PC-3 (cell line): ENCODE measurements at regions not wholly inside any gene's neighbourhood (a gene's known extent, or its start where the extent isn't known, plus 50 kb on each side); places are given as distances from the start of the nearest gene placed in this dataset.

Experiments
- ATAC-seq: fragments of 200-7000 bp; cut with Tn5 transposase; 2 replicates; pipeline ENCODE4 v1.9.1; 2020; ENCODE audit warnings: mild to moderate bottlenecking, moderate library complexity
- BruUV-seq: library from RNA; stranded (reverse); fragments of 400-500 nt; replicated peaks from 2 replicates; lab custom pipeline; 2021; lab: Mats Ljungman, UMichigan
- CTCF ChIA-PET: fragments of 300-600 bp; sonication (Branson Sonifier 250); formaldehyde crosslinking; loops from one replicate; lab custom pipeline; 2022; ENCODE audit warnings: antibody characterized with exemption; lab: Charles Lee
- POLR2A ChIA-PET: fragments of 300-600 bp; sonication (Branson Sonifier 250); formaldehyde crosslinking; loops from one replicate; lab custom pipeline; 2022; ENCODE audit warnings: antibody characterized with exemption; ENCODE audit not compliant: unreplicated experiment; lab: Charles Lee
- DNase-seq: peaks from one replicate; pipeline ENCODE4 v3.0.0-alpha.2; 2015
- H2AFZ ChIP-seq: fragments of 300-600 bp; sonication (generic); 2 replicates; pipeline ENCODE4 v1.6.0; 2016; ENCODE audit warnings: antibody characterized with exemption, low read length
- H3F3A ChIP-seq: fragments of 300-600 bp; sonication (generic); one replicate; pipeline ENCODE4 v1.6.0; 2017; ENCODE audit warnings: antibody characterized with exemption, low read length, control low read depth, mild to moderate bottlenecking; ENCODE audit not compliant: unreplicated experiment
- H3K27ac ChIP-seq: fragments of 300-600 bp; sonication (generic); 2 replicates; pipeline ENCODE4 v1.5.1; 2016; ENCODE audit warnings: mild to moderate bottlenecking, low read length
- H3K27me3 ChIP-seq: fragments of 300-600 bp; sonication (generic); 2 replicates; pipeline ENCODE4 v1.6.1; 2016; ENCODE audit warnings: low read length, mixed read lengths
- H3K36me3 ChIP-seq: fragments of 300-600 bp; sonication (generic); 2 replicates; pipeline ENCODE4 v1.6.1; 2016; ENCODE audit warnings: low read depth, mixed run types, low read length, mixed read lengths
- H3K4me1 ChIP-seq: fragments of 300-600 bp; sonication (generic); 2 replicates; pipeline ENCODE4 v1.5.1; 2016; ENCODE audit warnings: low read length; ENCODE audit not compliant: insufficient read depth
- H3K4me2 ChIP-seq: fragments of 300-600 bp; sonication (generic); 2 replicates; pipeline ENCODE4 v1.6.0; 2016; ENCODE audit warnings: low read length
- H3K4me3 ChIP-seq: fragments of 300-600 bp; sonication (generic); 2 replicates; pipeline ENCODE4 v1.5.1; 2016; ENCODE audit warnings: mild to moderate bottlenecking, low read length, mixed read lengths
- H3K79me2 ChIP-seq: fragments of 300-600 bp; sonication (generic); 2 replicates; pipeline ENCODE4 v1.6.1; 2017; ENCODE audit warnings: low read length, mixed read lengths
- H3K9ac ChIP-seq: fragments of 300-600 bp; sonication (generic); 2 replicates; pipeline ENCODE4 v1.6.0; 2016; ENCODE audit warnings: mild to moderate bottlenecking, low read length
- H3K9me2 ChIP-seq: fragments of 300-600 bp; sonication (generic); replicated peaks from 2 replicates; pipeline ENCODE4 v1.6.1; 2016; ENCODE audit warnings: mixed run types, low read length, mixed read lengths
- H3K9me3 ChIP-seq: fragments of 300-600 bp; sonication (generic); 2 replicates; pipeline ENCODE4 v1.6.1; 2016; ENCODE audit warnings: low read length, mixed read lengths
- H4K20me1 ChIP-seq: fragments of 300-600 bp; sonication (generic); 2 replicates; pipeline ENCODE4 v1.6.1; 2016; ENCODE audit warnings: low read length, mixed read lengths
- EZH2 ChIP-seq: fragments of 300-600 bp; sonication (generic); IDR thresholded peaks from one replicate; pipeline ENCODE4 v1.6.1; 2017; ENCODE audit warnings: antibody characterized with exemption, mild to moderate bottlenecking, low read length; ENCODE audit not compliant: unreplicated experiment
- EZH2phosphoT487 ChIP-seq: fragments of 300-600 bp; sonication (generic); IDR thresholded peaks from 2 replicates; pipeline ENCODE4 v1.6.1; 2018; ENCODE audit warnings: mild to moderate bottlenecking, antibody characterized with exemption, low read length, borderline replicate concordance
- intact Hi-C: fragments of 100-400 bp; cut with micrococcal nuclease; formaldehyde crosslinking; loops from 2 replicates; pipeline ENCODE4 v1.9.0; 2023
- TF ChIP-seq, protein P1 (sequence below): fragments of 300-600 bp; sonication (generic); conservative IDR thresholded peaks from 2 replicates; pipeline ENCODE4 v1.5.1; 2017; ENCODE audit warnings: antibody characterized with exemption, low read depth, mild to moderate bottlenecking, low read length

DNA sequence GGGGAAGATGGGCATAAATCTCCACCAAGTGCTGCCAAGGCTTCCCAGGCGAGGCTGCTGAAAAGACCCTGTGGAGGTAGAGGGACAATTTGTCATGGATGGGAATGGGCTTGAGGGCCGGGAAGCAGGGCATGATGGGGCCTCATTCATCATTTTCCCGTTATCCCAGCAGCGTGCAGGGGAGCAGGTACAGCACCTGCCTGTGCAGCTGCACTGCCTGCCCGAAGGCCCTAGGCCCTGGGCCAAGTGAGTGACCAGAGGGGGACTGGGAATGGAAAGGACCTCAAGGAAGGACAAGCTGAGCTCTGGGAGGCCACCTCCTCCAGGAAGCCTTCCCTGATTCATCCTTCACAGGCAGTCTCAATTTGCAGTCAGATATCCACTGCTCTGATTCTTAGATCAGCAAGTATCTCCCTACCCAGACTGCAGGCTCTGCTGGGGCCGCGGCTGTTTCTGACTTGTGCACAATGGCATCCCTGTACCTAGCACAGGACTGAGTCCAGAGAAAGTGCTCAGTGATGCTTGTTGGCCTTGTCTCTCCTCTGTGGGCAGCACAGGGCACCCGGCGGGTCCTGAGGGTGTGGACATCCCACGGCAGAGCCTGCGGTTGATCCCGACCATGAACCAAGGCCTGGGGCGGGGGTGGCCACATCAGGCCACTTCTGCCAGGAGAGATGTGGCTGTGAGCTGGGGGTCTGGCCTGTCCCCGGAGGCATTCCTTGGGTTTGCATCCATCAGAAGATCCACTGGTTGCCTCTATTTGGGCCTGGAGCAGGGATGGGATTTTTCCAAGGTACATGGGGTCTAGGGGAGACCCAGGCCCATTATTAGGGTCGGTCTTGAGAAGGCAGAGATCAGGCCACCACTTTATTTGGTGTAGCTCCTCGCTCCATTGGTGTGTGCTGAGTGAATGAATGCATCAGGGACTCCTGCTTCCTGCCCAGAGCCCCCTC is 167.3 kb upstream of the RTL1 start:
- Histone ChIP-seq H3K4me3 (no peak overlapping the region), H3F3A (no peaks in the 10 kb centered on the region), H3K9ac (no peak overlapping the region), H3K79me2 (no peaks in the 10 kb centered on the region), H3K9me3 (no peaks in the 10 kb centered on the region), H3K4me2 (no peak overlapping the region), H2AFZ (no peak overlapping the region), H3K4me1 (peaks cover 25% of the 10 kb centered on the region), H3K36me3 (no peaks in the 10 kb centered on the region), H3K9me2 (no peaks in the 10 kb centered on the region), H3K27ac (no peak overlapping the region), H3K27me3 (no peaks in the 10 kb centered on the region), H4K20me1 (no peaks in the 10 kb centered on the region)
- CTCF ChIA-PET: no interaction called here
- ATAC-seq (no peak), DNase-seq (no peak)
- TF ChIP-seq EZH2: no peak
- no peak for TF ChIP-seq EZH2phosphoT487
- TF ChIP-seq, protein P1, sequence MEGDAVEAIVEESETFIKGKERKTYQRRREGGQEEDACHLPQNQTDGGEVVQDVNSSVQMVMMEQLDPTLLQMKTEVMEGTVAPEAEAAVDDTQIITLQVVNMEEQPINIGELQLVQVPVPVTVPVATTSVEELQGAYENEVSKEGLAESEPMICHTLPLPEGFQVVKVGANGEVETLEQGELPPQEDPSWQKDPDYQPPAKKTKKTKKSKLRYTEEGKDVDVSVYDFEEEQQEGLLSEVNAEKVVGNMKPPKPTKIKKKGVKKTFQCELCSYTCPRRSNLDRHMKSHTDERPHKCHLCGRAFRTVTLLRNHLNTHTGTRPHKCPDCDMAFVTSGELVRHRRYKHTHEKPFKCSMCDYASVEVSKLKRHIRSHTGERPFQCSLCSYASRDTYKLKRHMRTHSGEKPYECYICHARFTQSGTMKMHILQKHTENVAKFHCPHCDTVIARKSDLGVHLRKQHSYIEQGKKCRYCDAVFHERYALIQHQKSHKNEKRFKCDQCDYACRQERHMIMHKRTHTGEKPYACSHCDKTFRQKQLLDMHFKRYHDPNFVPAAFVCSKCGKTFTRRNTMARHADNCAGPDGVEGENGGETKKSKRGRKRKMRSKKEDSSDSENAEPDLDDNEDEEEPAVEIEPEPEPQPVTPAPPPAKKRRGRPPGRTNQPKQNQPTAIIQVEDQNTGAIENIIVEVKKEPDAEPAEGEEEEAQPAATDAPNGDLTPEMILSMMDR: no peak
- BruUV-seq: no TSS peak
- POLR2A ChIA-PET: no interaction called here
- intact Hi-C loops: loop anchor here (5.0 kb wide), 2 partner anchors 84 to 406 kb away; no protein-coding TSS in a partner anchor

DNA sequence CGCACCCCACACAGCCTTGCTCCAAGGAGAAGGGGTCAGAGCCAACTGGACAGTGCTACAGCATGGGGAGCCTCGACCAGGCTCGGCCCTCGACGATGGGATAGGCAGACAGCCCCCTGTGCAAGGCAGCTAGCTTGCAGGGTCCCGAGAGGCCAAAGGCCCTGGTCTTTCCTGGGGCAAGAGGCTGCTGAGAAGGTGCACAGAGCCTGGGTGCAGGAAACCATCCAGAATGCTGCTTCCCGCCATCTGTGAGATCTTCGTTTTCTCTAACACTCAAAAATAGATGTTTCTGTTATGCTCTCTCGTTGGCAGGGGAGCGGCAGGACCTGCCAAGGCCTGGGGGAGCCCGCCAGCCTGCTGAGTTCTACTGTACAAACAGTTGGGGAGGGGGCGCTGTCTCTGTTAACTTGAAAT is 168.0 kb upstream of the RTL1 start:
- Histone ChIP-seq H2AFZ (no peak overlapping the region), H3K79me2 (no peaks in the 10 kb centered on the region), H3K27ac (no peak overlapping the region), H3K9ac (no peak overlapping the region), H3K9me2 (no peaks in the 10 kb centered on the region), H3K27me3 (no peaks in the 10 kb centered on the region), H3F3A (no peaks in the 10 kb centered on the region), H3K4me2 (no peak overlapping the region), H3K4me3 (no peak overlapping the region), H3K4me1 (peaks cover 25% of the 10 kb centered on the region), H4K20me1 (no peaks in the 10 kb centered on the region), H3K36me3 (no peaks in the 10 kb centered on the region), H3K9me3 (no peaks in the 10 kb centered on the region)
- ATAC-seq (no peak), DNase-seq (no peak)
- BruUV-seq: no TSS peak
- POLR2A ChIA-PET: no interaction called here
- intact Hi-C loops: loop anchor here (5.0 kb wide), 2 partner anchors 84 to 406 kb away; no protein-coding TSS in a partner anchor
- CTCF ChIA-PET: no interaction called here
- TF ChIP-seq EZH2phosphoT487 (no peak), EZH2 (no peak)
- TF ChIP-seq, protein P1: no peak
